ENCODE measurements at regions not wholly inside any gene's neighbourhood (a gene's known extent, or its start where the extent isn't known, plus 50 kb on each side); places are given as distances from the start of the nearest gene placed in this dataset.

DNA sequence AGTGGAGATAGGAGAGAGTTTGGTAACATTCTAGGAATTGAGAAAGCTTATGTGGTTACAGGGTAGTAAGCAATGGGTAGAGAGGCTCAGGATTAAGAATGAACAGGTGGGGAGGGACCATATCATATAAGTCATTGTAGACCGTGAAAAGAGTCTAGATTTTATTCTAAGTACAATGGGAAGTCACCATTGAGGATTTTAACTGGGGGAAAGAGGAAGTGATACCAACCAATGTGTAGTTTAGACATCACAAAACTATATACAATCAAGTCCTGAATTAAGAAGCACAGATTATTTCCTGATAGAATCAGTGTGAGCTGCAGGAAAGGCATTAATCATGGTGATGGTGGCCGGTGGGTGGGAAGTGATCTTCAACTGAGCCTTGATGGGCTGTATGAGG is 178.3 kb upstream of the ZIC3 start:
- no peak for DNase-seq (ENCODE audit: low read depth in 2 of 2)

DNA sequence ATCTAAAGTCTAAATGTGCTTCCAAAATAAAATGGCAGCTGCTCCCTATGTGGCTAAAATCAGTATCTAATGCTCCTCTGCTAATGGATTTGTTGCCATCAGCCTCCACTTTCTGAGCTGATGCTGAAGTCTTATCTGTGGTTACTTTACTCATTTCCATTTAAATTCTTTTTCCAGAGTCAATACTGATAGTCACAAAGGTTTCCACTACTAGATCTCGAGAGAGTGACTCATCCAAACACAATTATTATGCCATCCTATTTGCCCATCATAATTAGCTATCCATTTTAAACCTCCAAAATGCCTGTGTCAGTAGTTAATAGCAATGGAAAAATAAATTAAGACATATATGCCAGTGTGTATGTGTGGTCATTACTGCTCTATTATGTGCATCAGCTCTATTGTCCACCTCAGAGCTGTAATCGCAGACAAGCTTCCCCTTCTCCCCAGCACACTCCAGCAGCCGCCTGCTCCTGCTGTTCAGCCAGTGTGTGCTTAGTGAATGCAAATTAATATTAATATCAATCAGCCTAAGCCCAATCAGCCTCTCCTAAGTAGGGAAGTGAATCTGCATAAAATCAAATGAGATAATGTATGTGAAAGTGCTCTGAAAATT is 199.8 kb upstream of the ZIC3 start:
- DNase-seq (ENCODE audit: low read depth in 2 of 2), result no peak

DNA sequence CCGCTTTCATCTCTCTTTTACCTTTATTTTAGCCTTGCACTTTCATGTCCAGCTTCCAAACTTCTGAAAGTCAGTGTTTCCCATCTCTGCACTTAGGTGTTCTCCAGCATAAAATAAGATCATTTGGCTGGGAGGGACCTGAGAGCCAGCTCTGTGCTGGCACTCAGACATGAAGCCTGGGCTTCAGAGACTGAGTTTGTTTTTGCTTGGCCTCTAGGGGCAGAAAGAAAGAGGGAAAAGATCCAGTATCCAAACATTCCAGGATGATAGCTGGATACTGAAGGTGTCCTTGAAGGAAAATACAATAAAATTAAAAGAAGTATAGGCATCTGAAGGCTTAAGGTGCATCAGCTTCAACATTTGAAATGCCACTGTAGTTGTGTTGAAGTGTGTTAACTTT is 202.4 kb upstream of the ZIC3 start:
- DNase-seq (ENCODE audit: low read depth in 2 of 2), result no peak

DNA sequence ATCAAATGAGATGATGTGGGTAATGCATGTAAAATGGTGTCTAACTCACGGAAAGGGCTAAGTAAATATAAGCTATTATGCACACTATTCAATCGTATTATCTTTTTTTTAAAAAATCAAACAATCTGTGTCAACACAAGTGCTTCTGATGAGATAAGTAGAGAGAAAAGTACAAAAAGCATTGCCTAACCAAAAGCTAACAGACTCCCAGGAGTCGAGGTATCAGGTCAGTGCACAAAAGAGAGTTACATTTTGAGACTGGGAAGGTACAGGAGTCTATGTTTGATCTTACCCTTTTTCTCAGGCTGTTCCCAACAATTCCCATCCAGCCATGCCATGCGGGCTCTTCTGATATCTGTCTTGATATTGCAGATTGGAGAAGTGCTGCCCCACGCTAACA is 203.3 kb upstream of the ZIC3 start:
- DNase-seq (ENCODE audit: low read depth in 2 of 2), result no peak

DNA sequence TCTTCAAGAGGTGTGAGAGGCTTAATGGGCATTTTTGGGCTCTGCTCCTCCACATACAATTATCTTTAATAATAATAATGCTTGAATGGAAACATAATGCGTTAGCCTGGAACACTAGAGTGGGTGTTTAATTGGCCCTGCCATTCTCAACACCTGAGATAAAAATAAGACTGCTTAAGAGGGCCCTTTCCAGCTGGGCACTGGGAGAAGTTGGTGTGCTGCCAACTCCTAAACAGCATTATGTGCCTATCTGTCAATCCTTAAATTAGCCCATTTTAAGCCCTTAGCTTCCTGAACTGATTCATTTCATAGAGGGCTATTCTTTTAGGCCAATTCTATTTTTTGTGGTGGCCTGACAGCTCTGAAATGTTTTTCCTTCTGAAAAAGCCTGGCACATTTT is 211.1 kb upstream of the ZIC3 start:
- DNase-seq (ENCODE audit: low read depth in 2 of 2), result no peak

DNA sequence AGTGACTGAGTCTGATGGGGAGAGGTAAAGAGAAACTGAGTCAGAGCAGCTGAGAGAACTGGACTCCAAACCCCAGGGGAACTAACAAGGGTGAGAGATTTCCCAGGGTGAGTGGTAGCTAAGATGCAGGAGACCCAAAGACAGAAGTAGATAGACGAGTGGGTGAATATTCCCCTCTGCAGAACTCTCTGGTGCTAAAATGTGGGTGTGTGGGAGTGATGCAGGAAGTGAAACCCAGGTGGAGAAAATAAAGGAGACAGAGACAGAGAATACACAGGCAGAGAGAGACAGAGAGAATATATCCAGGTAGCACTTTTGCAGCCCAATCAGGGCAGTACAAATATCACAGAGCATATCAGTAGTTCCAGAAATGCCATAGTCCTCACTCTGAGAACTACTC is 212.5 kb upstream of the ZIC3 start:
- no peak for DNase-seq (ENCODE audit: low read depth in 2 of 2)

DNA sequence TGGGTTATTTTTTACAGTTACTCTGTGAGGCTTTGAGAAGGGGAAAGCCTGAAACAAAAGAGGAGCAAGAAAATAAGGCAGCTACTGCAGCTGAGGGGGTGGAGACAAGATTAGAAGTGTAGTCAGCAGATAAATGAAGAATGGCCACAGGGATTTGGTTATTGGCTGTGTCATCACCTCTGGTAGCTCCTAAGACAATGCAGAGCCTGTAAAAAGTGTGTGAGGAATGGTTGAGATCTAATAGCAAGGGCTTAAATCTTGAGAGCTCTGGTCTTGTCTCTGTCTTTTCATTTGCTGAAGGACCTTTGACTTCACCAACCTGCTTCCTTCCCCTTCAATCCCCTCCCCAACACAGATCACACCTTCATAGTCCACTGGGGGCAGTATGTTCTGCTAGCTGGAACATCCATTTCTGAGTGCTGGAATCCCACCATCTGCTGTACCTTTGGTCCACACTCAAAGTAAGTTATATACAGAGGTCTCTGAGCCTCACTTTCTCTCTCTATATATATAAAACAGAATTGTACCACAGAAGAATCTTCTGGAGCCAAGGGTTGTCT is 213.7 kb upstream of the ZIC3 start:
- DNase-seq (ENCODE audit: low read depth in 2 of 2), result no peak

DNA sequence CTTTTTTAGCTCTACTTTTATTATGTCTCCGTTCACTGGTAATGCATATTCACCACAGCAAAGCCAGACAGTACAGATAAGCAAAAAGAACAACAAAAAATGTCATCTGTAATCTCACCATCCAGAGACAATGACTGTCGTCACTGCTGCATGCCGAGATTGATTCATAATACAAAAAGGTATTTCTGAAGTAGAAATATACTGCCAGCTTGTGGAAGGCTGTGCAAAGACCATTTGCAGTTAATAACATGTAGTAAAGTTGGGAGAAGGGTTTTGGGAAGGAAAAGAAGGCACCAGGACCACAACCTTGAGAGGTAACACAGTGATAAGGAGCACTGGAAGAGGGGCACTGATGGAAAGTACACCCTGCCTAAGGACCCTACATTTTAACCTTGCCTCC is 223.0 kb upstream of the ZIC3 start:
- no peak for DNase-seq (ENCODE audit: low read depth in 2 of 2)

DNA sequence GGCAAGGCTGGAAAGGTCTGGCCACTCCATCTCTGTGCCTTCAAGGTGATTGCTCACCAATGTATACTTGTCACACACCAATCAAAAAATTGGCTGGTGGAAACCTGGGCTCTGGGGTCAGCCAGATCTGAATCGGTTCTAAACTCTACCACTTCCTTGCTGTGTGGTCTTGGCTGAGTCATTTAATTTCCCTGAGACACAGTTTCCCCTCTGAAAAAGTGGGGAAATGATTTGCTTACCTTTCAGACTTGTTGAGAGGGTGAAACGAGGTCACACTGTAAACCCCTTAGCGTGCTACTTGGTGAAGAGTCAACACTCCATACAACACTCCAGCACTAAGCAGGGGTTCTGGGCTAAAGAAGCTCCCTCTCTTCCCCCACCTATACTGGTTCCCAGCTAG is 252.3 kb upstream of the ZIC3 start:
- no peak for DNase-seq (ENCODE audit: low read depth in 2 of 2)

DNA sequence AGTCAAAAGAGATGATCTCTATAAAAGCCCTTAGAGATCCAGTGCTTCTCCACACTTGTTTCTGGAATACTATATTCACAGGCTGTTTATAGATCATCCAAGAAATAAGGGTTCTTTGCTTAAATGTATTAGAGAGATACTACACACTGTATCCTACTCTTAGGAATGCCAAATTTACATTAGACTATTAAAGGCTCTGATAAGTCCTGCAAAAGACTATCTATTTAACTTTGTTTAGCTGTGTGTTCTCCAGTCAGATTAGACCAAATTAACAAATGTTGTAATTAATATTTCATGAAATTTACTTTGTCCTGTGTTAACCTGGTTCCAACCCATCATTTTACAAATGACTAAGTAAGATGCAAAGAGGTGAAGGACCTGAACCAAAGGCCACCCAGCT is 260.5 kb upstream of the ZIC3 start:
- no peak for DNase-seq (ENCODE audit: low read depth in 2 of 2)

DNA sequence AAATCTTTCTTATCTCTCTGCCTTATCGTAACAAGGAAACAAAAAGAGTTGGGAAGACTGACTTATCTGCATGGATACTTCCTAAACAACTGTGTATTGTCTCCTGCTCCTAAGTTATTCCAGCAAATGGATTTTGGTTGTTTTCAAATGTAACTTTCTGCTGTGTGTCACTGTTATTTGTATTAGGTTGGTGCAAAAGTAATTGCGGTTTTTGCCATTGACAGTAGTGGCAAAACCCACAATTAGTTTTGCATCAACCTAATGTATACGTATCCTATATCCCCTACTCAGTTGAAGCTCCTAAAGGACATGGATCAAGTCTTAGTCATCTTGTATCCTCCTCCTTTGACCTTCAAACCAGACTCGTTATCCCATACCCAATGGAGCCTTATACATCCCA is 263.4 kb upstream of the GPR101 start:
- no peak for DNase-seq (ENCODE audit: low read depth in 2 of 2)

DNA sequence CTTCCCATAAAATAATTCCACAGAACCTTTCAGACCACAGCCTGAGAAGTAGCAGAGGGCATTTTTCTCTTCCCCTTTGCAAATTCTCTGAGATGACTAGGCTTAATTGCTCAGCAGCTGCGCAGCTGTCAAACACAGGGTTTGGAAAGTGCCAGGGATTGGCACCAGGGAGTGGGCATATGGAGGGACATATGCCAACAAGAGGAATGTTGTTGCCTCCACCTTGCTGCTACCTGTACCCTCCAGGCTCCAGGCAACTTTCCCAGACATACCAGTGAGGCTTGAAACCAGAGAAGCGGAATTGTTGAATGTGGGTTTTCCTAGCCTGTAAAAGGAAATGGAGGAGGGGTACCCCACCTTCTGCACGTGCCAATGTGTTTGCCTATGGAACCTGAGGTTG is 256.2 kb upstream of the GPR101 start:
- no peak for DNase-seq (ENCODE audit: low read depth in 2 of 2)

DNA sequence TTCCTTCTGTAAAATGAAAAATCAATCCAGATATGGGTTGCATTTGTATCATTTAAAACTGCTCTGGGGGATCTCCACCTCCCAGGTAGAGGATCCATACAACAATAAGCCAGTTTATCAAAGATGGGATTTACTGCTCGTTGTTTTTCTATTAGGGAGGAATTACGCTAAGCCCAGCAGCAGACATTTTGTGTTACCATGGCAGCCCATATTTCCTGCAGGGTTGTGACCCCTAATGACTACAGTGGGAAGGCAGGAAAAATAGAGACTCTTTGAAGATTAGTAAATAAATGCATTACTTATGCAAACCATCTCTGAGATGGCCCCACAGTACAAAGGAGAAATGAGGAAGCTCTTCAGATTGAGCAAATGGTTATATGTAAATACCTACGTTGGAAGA is 253.4 kb upstream of the GPR101 start:
- no peak for DNase-seq (ENCODE audit: low read depth in 2 of 2)

DNA sequence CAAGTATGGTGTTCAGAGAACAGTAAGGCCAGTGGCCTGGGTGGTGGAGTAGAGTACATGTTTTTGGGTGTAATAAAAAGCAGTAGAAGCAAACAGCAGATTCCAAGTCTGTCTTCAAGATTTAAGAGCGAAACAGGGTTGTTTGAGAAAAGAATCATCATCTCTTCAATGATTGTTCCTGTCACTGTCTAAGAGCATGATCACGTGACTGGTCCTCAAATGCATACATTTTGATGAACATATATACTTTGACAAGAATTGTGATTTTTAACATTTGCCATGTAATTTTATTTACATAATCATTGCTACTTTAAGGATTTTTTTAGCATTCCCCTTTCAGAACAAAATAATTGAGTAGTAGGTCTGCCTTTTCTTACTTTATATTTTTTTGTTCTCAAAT is 252.6 kb upstream of the GPR101 start:
- no peak for DNase-seq (ENCODE audit: low read depth in 2 of 2)

DNA sequence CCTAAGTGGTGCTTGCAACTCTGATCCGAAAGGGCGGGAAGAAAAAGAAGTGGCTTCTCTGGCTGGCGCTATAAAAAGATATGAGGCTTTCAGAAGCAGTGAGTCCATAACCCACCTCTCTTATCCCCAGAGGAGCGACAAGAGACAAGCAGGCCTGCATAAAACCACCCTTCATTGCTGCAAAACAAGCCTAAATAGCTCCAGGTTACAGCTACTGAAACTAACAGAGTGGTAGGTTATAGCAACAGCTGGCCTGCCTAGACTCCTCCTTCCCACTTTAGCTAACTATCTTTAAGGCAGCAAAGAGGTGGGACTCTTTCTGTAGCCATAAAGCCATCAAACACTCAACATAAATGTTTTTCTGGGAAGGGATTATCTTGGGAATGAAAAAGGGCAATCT is 245.0 kb upstream of the GPR101 start:
- no peak for DNase-seq (ENCODE audit: low read depth in 2 of 2)

DNA sequence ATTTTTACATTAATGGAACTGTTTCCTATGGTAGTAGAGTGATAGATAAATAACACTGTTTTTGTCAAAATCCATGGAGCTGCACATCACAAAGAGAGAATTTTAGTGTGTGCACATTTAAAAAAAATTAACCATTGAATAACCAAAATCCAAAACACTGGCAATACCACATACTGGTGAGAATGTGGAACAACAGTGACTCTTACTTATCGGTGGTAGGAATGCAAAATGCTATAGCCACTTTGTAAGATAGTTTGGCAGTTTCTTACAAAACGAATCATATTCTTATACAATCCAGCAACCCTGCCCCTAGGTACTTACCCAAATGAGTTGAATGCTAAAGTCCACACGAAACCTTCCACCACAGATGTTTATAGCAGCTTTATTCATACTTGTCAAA is 229.6 kb upstream of the GPR101 start:
- DNase-seq (ENCODE audit: low read depth in 2 of 2), result no peak

DNA sequence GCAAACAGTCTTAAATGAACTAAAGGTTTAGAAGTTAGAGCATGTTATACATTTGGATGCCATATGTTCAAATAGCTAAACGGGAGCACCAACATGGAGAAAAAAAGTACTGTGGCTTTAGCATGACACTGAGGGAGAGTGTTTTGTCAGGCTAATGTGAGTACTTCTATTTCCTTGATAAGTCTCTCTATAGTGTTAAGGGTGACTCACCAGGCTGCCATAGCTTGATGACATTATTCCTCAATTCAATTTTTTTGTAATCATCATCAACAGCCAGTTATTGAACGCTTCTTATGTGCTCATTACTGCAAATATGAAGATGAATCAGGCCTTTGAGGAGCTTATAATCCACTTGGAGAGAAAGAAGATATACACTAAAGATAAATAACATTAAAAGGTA is 211.4 kb upstream of the GPR101 start:
- no peak for DNase-seq (ENCODE audit: low read depth in 2 of 2)

DNA sequence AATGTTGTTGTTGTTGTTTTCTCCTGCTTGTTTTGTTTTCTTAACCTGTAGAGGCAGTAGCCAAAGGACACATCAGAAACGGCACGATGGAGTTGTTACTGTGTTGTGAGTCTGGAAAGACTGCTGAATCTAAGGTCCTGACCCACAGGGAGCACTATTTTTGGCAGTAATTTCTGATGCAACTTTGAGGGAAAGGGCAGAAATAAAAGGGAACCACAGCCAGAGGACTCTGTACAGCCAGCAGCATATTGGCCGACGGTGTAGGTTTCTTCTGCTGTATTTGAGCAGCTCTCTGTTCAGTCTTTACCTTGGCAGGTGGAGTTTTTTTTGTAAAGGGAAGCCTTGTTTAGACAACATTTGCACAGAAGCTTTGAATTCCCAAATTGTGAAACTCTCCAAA is 203.0 kb upstream of the GPR101 start:
- no peak for DNase-seq (ENCODE audit: low read depth in 2 of 2)

DNA sequence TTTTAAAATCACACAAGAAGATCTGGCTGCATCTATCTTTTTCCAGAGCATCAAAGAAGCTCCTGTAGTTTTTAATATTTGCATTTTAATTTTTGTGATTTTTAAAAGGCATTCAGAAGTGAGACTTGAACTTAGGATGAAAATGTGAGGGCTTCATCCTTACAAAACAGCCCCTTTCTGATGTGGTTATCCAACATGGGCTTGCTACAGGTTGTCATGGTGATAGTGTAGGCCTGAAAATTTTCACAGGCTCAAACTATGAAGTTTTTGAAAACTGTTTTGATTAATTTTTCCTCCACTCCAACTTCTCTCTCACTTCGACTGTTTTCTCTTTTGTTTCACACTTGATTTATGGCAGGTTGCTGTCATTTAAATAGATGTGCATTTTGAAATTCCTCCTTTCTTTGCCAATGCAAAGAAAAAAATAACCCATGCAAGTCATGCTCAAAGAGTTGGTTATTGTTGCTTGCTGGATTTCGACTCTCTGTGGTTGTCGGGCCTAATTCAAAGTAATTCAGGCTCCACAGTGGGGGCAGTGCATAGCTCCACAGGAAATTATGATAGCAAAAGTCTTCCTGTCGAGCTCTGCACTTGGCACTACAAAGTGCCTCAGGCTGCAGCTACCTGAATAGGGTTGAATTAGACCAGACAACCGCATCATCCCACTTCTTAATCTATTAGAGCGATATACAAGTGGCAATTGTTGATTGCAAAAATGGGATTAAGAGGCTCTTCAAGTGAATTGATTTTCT is 201.0 kb upstream of the GPR101 start:
- no peak for DNase-seq (ENCODE audit: low read depth in 2 of 2)

DNA sequence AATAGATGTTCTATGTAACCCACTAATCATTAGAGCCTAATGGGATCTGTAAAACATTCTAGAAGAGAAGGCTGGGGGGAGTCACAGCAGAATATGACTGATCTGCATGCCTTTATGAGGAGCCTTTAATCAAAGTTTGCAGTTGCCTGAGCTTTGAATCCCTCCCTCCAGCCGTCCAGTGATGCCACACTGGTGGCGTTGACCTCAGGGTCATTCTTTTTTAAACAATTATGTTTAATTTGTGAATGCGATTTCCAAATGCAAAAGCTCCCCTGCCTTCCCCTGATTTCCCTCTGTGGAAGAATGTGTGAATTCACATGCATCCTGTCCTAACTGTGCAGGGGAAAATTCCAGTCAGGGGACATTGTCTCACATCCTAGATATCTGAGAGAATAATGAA is 199.7 kb upstream of the GPR101 start:
- no peak for DNase-seq (ENCODE audit: low read depth in 2 of 2)

DNA sequence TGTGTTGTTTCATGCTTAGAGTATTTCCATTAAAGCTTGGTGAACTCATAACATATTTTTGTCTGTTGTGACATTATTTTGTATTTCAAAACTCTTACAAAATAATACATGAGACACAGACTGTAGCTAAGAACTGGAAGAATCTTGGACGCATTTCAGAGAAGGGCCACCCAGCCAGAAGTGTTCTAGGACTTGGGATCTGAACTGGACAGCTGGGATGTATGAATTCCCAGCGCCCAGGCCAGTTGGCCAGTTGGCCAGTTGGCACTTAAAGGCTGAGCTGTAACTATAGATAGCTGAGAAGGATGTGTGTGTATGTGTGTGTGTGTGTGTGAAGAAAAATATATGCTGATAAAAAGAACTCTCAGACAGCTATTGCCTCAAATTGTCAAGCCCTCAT is 193.4 kb upstream of the GPR101 start:
- no peak for DNase-seq (ENCODE audit: low read depth in 2 of 2)

DNA sequence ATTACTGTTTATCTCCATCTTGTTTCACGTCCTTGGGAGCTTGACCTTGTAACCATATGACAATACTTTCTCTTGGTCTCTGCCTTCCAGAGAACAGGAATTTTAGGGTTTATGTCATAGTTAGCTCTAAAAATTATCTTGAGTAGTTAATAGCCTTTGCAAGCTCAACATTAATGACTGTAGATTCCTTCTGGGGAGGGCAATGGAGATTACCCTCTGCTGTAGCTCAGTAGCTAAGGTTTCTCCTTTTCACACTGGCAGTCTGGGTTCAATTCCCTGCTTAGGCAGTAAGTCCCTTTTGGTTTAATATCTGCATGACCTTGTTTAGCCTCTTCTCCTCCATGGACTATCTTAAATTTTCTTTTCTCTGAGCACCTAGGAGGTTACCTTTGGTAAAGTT is 181.7 kb upstream of the GPR101 start:
- no peak for DNase-seq (ENCODE audit: low read depth in 2 of 2)

DNA sequence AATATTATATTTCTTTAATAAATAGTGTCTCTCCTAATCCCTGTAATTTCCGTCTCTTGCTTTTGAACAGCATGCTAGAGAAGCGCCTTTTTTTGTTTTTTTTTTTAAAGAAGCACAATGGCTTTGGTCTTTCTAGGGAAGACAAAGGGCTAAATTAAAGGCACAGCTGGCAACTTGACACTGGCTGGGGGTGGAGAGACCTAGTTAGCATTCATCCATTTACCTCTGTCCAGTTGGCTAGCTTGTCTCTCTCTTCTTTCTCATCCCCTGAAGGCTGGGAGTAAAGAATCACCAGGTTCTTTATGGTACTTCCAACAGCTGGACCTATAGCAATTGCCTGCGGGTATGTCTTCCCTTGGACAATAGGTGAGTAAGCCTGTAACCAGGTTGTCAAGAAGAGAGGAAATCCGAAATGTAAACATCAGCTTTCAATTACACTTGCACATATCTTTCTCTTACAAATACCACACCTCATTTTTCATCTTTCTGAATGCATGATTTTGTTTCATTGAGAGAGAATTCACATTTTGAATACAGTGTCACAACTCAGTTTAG is 178.4 kb upstream of the GPR101 start:
- DNase-seq (ENCODE audit: low read depth in 2 of 2), result no peak
